ENCODE measurements at regions not wholly inside any gene's neighbourhood (a gene's known extent, or its start where the extent isn't known, plus 50 kb on each side); places are given as distances from the start of the nearest gene placed in this dataset.

DNA sequence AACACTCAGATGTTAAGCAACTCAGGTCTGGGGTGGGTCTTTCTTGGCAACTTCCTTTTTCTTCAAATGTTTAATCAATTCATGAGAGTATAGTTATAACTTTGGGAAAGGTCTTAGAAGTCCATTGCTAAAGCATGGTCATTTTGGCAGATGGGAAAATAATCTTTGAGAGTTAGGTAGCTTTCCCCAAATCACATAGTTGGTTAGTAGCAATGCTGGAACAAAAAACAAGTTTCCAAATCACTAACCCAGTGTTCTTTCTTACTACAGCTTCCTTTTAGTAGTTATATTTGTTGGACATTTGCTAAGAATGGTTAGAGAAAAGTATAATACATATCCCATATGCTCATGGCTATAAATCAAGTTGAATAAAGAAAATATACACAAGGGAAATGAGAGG, 185.2 kb upstream of the SLC14A2 start:
- no peak for DNase-seq (ENCODE audit: low read depth in 2 of 2)

DNA sequence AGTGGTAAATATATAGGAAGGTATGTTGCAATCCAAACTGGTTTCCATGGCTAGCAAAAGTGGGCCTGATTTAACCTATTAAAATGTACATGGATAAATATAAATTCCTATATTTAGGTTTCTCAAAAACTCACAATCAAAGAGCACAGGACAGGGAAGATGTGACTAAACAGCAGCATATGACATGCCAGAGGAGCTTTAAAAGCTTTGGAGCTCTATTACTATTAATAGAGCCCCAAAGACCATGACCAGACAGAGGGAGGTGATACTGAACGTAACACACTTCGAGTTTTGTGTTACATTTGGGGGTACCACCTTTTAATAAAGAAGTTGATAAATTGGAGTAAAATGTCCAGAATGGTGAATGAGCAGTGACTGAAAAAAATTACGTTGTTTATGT, 179.5 kb upstream of the SLC14A2 start:
- no peak for DNase-seq (ENCODE audit: low read depth in 2 of 2)

GRCh38 chr18:45437366-45437765, 177.9 kb upstream of the SLC14A2 start:
- DNase-seq (ENCODE audit: low read depth in 2 of 2) = no peak

- DNase-seq (ENCODE audit: low read depth in 2 of 2) = no peak
Observed at GRCh38 chr18:45439851-45440645, 175.2 kb upstream of the SLC14A2 start.

GRCh38 chr18:45441110-45441847, 174.0 kb upstream of the SLC14A2 start:
- no peak for DNase-seq (ENCODE audit: low read depth in 2 of 2)

GRCh38 chr18:45444040-45444439, 171.2 kb upstream of the SLC14A2 start:
- DNase-seq (ENCODE audit: low read depth in 2 of 2) = no peak

DNA sequence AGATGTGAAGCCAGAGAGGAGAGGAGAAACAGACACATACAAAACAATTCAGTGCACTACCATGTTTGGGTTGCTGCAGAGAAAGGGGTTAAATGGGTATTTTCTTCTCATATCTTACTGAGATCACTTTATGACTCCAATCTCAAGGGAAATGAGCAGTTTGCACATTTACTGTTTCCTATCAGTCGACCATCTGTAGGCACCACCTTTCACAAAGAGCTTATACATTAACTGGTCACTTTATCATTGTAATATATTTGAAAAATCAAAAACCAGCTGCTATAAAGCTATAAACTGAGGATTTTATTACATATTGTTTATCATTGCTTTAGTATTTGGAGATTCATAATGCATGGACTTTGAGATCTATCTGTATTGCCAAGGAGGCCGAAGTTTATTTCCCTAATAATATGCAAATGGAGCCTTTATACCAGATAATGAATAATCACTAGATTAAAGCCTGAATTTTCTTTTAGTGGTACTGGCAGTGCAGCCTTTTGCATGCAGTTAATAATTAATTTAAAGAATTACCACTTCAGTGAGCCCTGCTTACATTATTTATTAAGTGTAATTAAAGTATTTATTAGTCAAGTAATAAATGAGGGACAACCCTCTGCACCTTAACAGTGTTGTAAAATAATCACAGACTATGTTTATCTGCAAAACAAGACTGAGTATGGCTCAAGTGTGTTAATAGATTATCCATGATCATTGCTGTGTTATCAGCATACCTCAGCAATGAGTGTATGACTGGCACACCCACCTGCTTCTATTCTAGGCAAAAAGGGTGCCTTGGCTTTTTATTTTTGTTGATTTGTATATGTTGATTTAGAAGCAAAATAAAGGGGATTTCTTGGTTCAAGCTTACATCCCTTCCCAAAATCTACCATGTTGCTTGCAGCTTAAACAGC, 167.7 kb upstream of the SLC14A2 start:
- DNase-seq (ENCODE audit: low read depth in 2 of 2) = no peak

DNA sequence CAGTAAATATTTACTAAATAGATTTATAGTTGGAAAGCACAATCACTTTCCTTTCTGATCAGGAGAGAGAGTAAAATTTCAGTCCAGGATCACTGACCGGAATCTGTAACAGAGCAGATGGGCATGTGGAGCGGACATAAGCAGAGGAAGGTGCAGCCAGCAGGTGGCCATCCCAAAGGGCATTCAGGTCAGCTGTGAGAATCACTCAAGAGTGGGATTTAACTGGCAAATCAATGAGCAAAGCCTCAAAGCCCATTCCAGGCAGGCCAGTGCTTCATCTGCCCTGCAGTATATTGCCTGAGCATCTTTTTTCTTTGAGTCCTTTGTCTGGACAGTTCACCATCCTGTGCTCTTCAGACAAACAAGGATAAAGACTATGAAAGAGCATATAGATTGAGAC, 166.4 kb upstream of the SLC14A2 start:
- no peak for DNase-seq (ENCODE audit: low read depth in 2 of 2)

DNA sequence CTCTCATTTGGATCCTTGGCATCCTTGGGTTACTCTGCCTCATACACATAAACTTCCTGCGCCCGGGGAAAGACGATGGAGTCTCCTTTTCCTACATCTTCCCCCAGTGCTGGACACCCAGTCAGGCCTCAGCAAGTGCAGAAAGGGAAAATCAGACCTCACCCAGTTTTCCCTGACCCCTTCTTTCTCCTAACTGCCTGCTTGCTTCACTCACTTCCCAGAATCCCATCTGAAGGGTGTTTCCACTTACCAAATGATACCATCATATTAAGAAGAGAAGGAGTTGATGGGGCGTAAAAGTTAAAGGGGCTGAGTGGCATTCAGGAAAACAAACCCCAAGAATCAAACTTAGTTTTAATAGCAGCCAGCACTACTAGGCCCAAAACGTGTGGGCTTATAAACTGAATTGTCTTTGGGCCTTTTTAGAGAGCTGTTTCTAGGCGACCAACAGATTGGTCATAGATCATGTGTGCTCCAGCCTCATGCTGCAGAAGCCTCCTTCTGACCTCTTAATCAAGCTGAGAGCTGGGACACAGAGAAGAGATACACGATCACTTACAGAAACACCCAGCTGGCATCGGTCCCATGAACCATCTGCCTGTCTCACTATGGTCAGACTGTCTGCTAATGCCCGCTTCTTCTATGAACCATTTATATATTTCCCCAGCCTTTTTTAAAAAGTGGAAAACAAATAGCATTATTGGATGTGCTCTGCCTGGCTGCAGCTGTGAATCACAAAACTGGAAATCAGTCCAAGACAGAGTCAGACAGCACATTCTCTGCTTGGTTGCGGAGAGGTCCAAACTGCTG, 165.7 kb upstream of the SLC14A2 start:
- DNase-seq (ENCODE audit: low read depth in 2 of 2) = no peak

GRCh38 chr18:45456090-45457021, 158.9 kb upstream of the SLC14A2 start:
- no peak for DNase-seq (ENCODE audit: low read depth in 2 of 2)

GRCh38 chr18:45458033-45458432, 157.2 kb upstream of the SLC14A2 start:
- DNase-seq (ENCODE audit: low read depth in 2 of 2) = no peak

- DNase-seq (ENCODE audit: low read depth in 2 of 2) = no peak
Observed at GRCh38 chr18:45462179-45462578, 153.1 kb upstream of the SLC14A2 start.

DNA sequence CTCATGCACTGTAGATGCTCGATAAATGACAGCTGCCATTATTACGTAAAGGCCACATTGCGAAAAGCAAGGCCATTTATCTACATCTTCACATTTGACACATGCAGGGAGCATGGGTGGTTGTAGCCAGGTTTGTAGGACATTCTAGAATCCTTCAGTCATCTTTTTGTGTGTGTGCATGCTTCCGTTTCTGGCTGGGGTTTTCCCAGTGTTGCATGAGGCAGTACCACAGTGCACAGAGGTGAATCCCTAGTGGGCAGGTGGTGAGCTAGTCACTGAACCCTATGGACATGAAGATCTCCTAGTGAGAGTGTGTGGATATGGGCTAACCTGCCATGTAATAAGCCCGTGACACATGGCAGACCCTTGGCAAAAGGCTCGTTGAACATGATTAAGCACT, 151.8 kb upstream of the SLC14A2 start:
- DNase-seq (ENCODE audit: low read depth in 2 of 2) = no peak

DNA sequence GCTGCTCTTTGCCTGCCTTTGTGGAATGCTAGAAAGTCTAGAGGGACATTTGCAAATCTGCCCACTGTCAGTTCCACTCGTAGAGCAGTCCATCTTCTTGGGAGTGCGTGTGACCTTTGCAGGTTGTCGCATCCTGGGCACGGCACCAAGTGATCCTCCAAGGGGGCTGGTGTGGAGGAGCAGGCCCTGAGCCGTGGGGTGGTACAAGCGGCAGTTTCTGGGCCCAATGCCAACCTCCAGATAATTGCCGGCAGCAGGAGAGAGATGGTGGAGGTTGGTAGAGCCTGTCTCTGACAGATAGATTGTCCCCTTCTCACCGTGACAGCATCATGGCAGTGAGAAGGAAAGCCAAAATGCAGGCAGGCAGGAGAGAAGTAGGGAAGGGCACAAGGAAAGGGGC, 150.7 kb upstream of the SLC14A2 start:
- no peak for DNase-seq (ENCODE audit: low read depth in 2 of 2)

DNA sequence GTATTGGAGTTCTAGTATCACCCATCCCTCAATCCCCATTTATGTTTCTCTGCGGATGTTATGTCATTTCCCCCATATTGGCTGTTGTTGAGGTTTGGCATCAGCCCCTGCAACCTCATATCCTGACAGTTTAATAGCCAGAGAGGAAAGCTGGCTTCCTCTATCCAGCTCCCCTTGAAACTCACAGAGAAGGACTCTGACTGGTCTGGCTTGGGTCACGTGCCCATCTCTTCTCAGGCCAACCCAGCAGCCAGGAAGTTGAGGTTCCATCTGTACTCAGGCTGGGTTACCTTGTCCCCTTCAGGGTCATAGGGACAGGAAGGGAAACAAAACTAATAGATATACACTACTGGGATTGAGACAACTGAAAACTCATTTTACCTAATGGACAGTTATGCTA, 148.0 kb upstream of the SLC14A2 start:
- no peak for DNase-seq (ENCODE audit: low read depth in 2 of 2)

DNA sequence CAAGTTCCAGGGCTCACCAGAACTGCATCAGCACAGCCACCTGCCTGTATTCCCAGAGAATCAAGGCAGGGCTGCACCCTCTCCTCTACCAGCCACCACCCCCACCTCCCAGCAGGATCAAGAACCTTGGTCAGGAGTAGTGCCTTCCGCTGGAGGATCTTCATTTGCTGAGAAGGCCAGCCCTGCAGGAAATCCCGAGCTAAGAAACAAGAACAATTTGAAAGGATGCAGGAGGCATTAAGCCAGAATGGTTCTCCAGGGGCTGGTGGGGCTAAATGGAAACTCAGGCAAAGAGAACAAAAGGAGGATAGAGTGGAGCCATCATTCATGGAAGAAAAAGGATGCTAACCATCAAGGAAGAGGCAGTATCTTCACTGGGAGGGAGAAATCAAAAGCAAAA, 147.3 kb upstream of the SLC14A2 start:
- no peak for DNase-seq (ENCODE audit: low read depth in 2 of 2)

DNA sequence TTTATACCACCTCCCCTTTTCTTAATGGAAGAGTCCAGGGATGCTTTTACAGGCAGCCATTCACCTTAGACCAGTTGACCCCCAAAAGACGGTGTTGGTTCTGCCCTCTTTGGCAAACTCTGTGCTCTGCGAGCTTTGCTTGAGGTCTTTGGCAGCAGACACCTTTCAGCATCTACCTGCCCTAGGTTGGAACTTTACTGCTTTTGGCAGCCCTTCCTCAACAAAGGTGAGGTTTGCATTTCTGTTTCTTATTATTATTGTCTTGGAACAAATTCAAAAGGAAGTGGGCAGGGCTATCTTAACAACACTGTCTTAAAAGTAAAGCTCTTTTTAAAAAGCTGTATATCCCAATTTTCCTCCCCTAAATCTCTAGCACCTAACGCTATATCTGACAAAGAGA, 136.4 kb upstream of the SLC14A2 start:
- DNase-seq (ENCODE audit: low read depth in 2 of 2) = no peak

DNA sequence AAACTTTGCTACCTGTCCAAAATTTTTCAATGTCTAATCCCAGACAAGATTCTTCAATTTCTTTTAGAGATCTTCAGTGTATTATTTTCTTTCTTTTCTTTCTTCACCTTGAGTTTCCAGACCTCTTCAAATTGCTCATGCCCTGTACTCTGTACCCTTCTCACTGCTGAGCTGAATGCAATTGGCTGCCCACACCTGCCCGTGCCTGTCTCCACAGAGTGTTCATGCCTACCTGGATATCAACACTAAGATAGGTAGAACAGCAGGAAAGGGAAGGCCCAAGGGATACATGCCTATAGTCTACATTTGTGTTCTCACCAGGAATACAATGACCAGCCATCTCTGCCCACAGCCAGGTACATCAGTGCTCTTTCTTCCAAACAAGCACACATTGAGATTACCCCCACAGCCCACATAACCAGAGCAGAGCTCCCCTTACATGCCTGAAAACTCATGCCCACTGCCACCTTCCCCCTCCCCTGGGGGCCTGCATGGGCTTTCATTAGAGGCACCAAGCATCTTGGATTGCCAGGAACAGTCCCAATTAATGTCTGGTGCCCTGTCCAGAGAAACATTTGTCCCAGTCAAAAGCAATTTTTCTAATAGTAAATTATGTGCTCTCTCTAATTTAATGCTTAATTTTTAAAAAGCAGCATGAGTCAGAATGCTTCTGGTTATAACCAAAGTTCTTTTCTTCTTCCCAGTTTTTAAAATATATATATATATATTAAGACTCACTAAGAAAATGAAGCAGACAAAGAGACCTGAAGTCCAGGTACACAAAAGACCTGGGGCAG, 134.9 kb upstream of the SLC14A2 start:
- DNase-seq (ENCODE audit: low read depth in 2 of 2) = no peak

GRCh38 chr18:45481821-45482220, 133.5 kb upstream of the SLC14A2 start:
- no peak for DNase-seq (ENCODE audit: low read depth in 2 of 2)

DNA sequence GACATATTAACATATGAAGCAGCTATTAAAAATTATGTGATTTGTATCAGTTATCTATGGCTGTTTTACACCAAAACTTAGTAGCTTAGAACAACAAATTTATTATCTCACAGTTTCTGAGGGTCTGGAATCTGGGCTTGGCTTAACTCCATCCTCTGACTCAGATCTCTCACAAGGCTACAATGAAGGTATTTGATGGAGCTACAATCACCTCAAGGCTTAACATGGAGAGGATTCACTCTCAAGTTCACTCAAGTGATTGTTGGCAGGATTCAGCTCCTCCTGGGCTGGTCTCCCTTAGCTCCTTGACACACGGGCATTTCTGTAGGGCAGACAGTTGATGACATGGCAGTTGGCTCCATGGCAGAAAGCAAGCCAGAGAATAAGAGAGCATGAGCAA, 133.0 kb upstream of the SLC14A2 start:
- no peak for DNase-seq (ENCODE audit: low read depth in 2 of 2)

All from activated CD8-positive, alpha-beta memory T cell treated with anti-CD3 and anti-CD28 coated beads for 4 hours (primary cell).